HFF-Myc (cell line): ENCODE measurements at regions not wholly inside any gene's neighbourhood (a gene's known extent, or its start where the extent isn't known, plus 50 kb on each side); places are given as distances from the start of the nearest gene placed in this dataset.

Experiments used
- DNase-seq: peaks from one replicate; pipeline ENCODE4 v3.0.0-alpha.2; 2011; ENCODE audit warnings: low read depth; ENCODE audit errors: extremely low read depth
- H3K4me3 ChIP-seq: replicated peaks from 2 replicates; pipeline ENCODE4 v1.5.1; 2011; ENCODE audit warnings: low read depth, mild to moderate bottlenecking, control low read depth, low read length
- TF ChIP-seq, protein P1 (sequence below): IDR thresholded peaks from 2 replicates; pipeline ENCODE4 v1.5.1; 2012; ENCODE audit warnings: mild to moderate bottlenecking, low read depth, low read length, control low read depth; ENCODE audit errors: missing control alignments

DNA sequence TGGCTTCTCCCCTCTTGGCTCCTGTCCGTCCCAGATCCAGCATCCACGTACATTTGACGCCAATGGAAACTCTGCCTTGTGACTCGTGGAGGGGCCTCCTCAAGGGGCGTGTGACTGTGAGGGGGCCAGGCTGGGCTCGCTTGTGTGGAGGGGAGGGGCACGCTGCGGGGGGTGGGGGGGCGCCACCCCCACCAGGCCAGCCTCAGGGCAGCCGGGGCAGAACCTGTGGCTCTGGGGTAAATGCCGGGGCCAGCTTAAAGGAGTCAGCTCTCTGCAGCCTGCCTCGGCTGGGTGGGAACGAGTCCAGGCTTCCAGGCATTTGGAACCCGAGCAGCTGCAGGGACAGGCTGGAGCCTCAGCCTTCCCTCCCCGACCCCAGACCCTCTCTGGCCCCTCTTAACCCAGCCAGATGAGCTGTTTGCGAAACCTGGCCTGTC, 94.1 kb downstream of the SIK1 start:
- DNase-seq = no peak
- TF ChIP-seq, protein P1, sequence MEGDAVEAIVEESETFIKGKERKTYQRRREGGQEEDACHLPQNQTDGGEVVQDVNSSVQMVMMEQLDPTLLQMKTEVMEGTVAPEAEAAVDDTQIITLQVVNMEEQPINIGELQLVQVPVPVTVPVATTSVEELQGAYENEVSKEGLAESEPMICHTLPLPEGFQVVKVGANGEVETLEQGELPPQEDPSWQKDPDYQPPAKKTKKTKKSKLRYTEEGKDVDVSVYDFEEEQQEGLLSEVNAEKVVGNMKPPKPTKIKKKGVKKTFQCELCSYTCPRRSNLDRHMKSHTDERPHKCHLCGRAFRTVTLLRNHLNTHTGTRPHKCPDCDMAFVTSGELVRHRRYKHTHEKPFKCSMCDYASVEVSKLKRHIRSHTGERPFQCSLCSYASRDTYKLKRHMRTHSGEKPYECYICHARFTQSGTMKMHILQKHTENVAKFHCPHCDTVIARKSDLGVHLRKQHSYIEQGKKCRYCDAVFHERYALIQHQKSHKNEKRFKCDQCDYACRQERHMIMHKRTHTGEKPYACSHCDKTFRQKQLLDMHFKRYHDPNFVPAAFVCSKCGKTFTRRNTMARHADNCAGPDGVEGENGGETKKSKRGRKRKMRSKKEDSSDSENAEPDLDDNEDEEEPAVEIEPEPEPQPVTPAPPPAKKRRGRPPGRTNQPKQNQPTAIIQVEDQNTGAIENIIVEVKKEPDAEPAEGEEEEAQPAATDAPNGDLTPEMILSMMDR = no peak
- H3K4me3 ChIP-seq = peak overlapping the region; percentile 11

DNA sequence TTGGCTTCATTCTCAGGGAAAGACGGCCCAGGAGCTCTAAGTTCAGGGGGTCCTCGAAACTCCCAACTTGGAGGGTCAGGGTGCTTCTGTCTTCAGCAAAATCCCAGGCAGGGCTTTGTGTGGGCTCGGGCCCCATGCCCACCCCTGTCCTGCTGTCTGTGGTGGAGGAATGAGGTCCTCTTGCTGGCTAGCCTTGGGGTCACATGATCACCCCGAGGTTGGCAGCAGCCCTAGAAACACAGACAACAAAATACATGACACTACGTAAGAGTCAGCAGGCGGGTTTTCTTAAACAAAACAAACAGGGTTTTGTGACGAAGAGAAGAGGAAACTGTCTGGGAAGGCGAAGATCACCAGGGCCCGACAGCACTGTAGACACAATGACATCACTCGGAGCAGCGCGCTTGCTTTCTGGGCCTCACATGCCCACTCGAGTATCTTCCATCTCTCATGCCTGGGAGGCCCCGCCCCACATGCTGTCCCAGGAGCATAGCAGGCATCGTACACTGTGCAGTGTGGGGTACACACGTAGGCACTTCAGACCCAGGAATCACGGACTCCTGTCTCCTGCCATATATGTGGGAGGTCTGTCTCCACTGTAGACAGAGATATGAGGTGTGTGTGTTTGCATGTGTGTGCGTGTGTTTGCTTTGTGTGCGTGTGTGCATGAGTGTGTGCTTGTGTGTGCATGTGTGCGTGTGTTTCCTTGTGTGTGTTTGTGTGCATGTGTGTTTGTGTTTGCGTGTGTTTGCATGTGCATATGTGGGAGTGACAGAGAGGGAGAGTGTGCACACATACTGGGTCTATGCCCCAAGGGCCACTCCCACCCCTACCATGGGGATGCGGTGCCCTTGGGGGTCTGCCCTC, 94.7 kb downstream of the SIK1 start:
- no peak overlapping the region for H3K4me3 ChIP-seq
- TF ChIP-seq, protein P1 = no peak
- DNase-seq = no peak

DNA sequence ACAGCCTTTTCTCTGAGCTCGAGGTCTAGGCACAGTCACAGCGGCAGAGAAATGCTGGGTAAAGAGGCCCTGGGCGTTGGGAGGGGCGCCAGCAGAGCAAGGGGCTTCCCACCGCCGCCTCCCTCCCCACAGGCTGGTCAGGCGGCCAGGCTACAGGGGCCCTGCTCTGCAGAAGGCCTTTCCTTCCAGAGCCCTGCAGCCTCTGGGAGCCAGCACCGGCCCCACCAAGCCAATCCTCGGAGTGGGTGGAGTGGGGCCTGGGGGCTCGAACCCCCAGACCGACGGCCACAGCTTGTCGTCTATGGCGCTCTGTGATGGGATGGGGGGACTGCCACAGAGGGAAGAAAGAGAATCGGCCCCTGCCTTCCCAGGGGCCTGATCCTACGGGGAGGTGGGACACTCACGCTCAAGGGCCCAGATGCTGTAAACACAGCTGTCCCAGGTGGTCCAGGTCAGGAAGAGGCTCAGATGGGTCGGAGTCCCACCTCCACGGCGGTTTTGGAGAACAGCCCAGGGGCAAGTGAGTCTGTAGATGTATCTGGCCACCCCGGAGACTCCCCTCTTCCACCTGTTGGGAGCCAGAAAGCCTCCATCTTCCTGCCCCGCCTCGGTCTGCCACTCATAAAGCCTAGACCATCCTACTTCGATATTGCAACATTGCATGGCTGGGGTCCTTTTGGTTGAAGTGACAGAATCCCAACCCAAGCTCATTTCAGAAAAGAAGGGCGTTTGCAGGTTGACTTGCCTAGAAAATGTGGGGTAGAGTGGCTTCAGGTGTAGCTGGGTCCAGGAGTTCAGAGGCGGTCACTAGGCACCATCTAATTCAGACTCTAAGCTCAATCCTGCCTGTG, 95.6 kb downstream of the SIK1 start:
- TF ChIP-seq, protein P1 = no peak
- no peak overlapping the region for H3K4me3 ChIP-seq
- DNase-seq = no peak

DNA sequence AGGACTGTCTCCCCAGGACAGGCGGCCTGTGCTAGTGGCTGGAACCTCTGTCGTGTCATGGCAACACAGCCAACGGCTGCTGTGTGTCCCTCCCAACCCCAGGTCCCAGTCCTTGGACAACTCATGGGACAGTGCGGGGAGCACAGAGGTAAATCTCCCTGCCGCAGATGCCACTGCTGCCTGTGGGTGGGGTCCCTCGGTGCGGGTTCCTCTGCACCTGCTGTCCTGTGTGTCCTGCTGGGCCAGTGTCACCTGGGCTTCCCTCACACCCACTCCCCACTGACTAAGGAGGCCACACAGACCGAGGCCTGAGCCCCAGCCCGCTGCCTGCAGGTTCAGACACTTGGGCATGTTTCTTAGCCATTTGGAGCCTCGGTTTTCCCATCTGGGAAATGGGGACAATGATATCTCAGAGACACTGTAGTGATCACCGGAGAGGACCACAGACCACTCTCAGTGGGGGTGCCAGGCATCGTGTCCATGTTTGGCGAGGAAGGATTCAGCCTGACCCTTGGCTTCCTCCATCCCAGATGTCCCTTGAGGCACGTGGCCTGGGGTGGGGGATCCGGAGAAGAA, 96.5 kb downstream of the SIK1 start:
- TF ChIP-seq, protein P1 = no peak
- DNase-seq = no peak
- H3K4me3 ChIP-seq = no peak overlapping the region

DNA sequence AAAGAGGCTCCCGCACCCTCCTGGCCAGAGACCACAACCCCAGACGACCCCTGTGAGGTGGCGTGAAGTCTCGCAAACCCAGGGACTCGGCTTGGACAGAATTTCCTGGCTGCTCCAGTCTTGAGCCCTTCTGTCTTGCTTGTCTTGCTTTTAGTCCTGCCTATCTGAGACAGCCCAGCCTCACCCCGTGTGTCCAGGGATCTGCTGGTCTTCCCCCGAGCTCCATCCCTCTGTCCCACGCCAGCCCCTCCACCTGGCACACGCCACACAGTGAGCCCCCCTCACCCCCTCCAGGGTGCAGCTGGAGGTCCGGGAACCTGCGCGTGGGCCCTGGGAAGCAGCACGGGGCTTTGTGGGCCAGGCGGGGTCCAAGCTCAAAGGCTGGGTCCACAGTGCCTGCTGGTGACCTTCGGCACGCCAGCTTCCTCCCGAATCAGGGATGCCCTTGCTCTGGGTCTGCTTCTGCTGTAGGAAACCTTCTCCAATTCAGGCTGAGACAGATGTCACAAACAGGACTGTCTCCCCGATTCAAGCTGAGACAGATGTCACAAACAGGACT, 97.1 kb downstream of the SIK1 start:
- no peak for DNase-seq
- H3K4me3 ChIP-seq = no peak overlapping the region
- TF ChIP-seq, protein P1 = no peak

DNA sequence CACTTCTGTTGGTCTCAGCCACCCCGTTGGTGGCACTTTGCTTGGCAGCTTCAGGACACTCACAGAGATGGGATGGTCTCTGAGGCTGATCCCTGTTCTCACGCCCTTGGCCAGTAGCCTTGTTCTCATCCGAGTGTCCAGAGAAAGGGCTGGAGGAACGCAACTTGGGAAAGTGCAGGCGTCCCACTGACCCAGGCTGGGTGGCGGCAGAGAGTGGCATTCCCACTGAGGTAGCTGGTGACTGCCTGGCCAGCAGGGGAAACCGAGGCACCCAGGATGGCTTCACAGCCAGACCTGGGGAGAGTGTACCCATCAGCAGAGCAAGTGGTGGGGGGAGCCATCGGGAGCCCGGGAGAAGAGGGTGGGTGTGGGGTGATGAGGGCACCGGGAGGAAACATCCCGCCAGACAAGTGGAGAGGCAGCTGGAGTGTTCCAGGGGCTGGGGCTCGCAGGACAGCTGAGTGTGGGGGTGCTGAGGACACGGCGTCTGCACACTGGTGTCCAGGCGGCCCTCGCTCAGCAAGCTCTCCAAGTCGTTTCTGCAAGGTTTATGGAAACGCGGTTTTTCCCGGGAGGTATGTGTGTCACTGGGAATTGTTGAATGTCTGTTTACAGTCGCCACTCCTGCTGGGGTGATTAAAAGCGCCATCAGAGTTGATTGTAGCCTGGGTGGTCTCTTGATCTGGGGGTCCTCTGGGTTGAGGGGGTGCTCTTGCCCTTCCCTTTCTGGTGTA, 97.8 kb downstream of the SIK1 start:
- H3K4me3 ChIP-seq = no peak overlapping the region
- DNase-seq = no peak
- TF ChIP-seq, protein P1 = no peak
